C1 segment of cervical spinal cord (tissue), 14 donors: ENCODE measurements at regions not wholly inside any gene's neighbourhood (a gene's known extent, or its start where the extent isn't known, plus 50 kb on each side); places are given as distances from the start of the nearest gene placed in this dataset.

ENCODE experiments used
- DNase-seq, 14 donors: peaks; one replicate each; lab custom pipeline; 2025; lab: John Stamatoyannopoulos, UW

DNA sequence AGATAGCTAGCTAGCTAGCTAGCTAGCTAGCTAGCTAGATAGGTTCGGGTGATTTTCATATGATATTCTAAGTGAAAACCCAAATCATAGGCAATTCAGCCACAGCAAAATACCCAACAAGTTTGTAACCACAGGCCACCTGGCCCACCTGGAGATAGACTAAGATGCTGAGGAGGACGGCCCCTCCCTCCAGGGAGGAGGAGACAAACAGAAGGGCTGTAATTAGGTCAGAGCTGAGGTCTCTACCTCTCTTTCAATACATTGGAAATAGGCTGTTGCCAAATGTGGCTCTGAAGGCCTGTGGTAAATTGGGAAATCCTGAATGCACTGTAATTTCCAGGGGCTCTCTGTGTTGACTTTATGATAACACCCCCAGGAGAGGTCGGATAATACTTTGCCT, 382.2 kb downstream of the FGF9 start:
- DNase-seq, result no peak

DNA sequence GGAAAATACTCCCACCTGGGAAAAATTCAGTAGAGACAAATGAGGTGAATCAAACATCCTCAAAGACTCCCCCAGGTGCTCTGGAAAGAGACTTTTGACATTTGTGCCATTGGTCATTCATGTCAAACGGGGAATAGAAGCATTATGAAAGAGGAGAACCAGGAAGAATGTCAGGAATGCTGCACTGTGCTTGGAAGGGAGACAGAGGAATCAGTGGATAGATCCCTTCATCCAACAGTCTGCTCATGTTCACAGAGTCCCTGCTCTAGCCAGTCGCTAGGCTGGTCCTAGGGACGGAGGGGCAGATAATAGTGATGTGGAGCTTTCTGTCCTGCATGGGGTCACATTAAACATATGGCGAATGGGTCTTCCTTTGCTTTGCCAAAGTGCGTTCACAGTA, 384.4 kb downstream of the FGF9 start:
- no peak for DNase-seq

DNA sequence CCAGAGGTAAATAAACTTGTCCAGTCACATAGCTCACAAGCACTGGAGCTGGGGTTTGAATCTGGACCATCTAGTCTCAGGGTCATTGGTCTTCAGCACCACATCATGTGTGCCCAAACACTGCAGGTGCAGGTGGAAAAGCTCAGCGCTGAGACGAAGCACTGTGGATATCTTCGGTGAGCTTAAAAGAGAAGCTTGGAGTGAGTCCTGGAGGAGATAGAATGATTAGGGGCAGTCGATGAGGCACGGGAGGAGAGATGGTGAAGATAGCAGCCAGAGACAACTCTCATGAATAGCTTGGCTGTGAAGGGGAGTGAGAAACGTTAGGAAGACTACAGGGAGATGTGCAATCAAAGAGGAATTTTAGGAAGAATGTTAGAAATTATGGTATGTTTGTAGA, 389.3 kb downstream of the FGF9 start:
- DNase-seq, result no peak

DNA sequence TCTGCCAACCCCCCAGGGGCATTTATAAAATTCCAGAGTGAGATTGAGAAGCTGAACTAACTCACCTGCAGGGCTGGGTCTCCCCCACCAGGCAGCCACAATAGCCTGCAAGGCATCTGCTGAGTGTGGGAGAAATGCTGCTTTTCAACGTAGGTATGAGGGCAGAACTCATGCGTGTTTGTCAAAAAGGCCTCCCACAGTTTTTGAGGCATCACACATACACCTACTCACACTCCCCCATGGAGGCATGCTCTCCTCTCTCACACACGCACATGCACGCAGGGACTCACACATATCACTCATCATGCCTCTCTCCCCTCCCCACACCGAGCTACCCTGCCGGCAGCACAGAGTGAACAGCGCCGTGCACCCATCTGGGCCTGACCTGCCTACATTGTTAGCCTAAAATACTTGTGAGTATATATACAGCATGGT, 390.5 kb downstream of the FGF9 start:
- DNase-seq, result no peak

DNA sequence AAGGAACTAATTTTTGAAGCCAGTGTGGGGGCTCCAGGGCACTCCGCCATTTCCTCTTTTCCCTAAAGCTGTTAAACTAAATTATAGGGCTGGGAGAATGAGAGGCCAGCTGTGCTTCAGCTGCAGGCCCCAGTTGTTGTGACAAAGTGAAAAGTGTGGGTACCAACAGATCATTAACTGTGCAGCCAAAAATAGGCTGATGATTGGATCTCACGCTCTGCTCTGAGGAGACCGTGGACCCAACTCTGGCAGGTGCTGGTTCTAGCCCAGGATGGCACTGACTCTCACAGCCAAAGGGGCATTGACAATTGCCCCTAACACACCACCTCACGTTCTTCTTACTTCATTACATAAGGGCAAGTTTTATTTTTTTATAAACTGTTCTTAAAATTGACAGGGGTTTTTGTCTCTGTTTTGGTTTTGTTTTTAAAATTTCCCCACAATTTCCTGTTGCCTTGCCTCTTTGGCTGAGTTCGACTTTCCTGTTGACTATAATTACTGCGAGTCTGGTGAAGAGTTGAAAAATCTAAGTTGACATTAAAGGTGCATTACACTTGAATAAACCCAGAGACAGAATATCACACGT, 391.0 kb downstream of the FGF9 start:
- no peak for DNase-seq

DNA sequence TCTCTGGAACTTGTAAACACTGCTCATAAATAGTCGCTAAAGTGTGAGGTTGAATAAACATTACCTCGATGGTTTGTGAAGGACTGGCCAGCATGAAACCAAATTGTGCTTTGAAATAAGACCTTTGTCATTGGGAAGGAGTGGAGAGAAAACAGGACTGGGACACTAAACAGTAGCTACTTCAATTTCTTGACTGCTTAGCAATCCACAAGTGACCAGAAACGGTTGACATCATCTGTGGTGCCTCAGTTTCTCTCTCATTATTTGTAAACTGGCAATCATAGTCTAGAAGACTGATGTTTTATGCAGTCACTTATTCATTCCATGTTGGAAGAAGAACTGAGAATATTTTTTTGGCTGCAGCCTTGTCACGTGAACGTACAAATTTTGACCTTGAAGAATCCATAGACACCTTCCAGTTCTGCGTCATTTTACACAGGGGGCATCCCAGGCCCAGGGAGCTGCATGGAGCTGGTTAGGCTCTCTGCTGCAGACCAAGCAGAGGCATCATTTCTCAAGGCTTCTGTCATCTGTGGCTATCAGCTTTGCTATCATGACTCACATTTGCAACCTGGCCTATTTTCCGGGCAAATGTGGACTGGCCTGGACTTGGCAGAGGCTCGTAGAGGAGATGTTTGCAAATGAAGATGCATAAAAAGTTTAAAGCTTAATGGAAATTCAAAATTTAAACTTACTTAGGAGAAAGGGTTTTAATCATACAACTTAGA, 391.8 kb downstream of the FGF9 start:
- DNase-seq, result no peak

DNA sequence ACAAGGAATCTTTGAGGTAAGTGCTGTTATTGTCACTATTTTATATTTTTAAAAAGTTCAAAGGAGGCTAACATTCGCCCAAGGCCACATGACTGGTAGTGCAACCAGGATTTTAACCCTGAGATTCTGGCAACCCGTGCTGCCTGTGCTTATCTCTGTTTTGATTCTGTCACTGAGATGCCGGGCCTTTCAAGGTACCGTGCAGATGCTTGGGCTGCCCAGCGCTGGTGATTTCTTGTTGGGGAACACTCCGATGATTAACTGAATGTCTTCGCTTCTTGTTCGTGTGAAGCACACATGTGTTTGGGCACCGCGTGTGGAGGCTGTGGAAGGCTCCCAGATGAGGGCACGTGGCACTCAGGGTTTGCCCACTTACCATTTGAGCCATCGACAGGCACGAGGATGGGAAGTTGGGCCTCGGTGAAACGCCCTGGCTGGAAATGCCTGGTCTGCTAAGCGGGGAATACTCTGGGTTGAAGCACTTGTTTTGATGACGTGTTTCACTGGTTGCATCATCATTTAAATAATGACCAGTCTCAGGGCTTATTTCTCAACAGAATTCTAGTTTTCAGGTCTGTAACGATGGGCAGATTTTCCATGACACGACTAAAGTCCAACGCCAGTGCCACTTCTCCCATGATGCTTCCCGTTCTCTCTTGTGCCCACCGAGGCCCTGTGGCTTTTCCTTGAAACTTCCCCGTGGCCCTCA, 392.7 kb downstream of the FGF9 start:
- no peak for DNase-seq

DNA sequence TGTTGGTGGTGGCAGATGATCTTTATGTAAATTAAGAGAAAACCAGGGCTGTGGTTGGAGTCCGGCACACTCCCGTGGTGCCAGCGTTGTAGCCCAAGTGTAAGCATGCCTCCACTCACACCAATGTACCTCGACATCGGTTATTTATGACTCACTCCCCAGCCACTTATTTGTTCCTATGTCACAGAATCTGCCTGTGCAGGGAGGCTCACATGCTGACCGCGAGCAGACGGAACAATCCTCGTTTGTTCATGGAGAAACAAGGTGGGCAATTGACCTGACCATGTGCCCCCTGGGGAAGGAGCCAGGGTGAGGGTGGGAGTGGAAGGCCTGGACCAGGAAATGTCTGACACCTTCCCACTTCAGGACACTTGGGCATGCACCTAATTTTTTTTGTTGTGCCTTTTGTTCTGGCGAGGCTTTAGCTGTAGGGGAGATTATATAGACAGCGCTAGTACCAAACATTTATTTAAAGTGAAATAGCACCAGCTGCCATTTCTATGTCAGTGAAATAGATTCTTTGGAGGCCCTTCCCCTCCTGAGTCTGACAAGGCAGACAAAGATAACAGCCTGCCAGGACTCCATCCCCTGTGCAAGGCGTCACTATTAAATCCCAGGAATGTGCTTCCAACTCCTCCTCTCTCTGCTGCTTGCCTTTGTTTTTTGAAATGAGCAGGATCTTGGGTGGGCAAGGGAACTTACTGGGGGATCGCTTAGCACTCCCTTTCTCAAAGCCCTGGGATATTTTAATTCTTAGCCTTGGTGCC, 394.2 kb downstream of the FGF9 start:
- no peak for DNase-seq

DNA sequence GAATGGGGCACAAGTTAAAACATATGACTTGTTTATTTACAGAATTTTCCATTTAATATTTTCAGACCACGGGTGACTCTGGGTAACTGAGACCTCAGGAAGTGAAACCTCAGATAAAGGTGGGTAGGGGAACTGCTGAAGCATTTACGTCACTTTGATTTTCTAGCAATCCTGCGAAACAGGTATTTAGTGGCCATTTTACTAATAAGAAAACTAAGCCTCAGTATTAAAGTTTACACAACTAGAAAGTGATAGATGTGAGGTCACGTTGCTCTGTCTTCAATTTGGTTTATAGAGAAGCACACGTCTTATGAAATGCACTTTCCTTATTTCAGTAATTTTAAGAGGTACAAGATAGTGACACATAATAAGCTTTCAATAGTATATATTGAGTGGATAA, 402.8 kb downstream of the FGF9 start:
- no peak for DNase-seq

DNA sequence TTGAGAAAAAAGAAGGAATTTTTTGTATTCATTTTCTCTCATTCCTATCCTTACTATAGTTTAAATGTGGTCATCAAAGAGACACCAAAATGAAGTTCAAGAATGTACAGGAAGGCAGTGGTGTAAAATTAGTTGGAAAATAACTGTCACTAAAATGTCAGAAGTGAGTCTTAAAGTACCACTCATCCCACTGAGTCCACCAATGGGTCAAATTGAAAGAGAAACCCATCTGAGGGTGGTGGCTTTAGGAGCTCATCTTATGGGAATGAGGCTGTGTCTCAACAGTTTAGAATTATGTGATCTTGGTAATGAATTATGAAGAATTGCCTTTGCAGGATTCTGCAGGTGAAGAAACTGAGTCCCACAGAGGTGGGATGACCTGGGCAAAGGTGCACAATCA, 403.5 kb downstream of the FGF9 start:
- DNase-seq, result no peak

DNA sequence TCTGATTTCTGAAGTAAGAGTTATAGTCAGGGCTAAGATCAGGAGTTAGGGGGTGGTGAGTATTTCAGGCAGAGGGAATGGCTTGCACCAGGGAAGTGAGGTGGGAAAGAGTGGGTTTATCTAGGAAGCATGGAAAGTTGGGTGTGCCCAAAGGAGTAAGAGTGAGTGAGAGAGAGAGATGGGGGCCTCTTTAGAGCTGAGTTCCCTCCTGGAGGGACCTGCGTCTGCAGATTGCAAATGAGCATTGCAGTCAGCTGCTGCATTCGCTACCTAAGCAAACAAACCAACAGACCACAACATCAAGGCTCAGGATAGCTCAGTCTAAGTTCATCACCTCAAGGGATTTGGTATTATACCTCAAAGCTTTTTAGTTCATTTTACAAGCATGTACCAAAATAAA, 405.8 kb downstream of the FGF9 start:
- DNase-seq, result no peak

DNA sequence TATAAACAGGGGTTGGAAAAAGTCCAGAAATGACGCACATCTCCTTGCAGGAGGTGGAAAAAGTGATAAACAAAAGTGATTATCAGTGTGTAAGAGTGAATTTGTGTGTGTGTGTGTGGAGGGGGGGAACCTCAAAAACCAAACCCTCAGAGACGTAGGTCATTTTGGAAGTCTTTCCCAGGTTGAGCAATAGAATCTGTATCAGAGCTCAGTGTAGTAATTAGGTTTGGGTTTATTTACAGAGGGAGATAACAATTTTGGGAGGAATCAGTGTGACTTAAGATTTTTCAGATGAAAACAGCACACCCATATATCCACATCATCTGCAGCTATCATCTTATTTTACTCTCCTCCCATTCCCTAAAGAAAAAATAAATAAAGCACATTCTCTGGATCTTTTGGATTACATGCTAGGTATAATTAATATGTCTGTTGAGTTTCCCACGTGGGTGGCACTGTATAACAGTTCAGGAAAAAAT, 406.4 kb downstream of the FGF9 start:
- no peak for DNase-seq

DNA sequence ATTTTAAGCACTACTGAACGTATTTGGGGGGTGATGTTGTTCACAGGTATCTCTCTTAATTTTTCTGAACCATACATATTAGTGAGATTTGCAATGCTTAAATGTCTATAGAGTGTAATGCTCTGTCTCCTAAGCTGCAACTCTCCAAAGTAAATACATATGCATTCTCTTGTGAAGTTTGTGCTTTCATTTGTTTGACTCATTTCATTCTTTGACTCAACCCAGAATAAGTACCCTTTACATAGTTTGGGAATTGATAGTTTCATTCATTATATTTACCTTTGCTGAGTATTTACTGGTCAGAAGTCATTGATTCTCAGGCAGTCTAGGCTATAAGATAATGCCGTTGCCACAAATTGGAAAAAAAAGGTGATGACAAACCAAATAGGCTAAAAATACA, 406.9 kb downstream of the FGF9 start:
- no peak for DNase-seq

DNA sequence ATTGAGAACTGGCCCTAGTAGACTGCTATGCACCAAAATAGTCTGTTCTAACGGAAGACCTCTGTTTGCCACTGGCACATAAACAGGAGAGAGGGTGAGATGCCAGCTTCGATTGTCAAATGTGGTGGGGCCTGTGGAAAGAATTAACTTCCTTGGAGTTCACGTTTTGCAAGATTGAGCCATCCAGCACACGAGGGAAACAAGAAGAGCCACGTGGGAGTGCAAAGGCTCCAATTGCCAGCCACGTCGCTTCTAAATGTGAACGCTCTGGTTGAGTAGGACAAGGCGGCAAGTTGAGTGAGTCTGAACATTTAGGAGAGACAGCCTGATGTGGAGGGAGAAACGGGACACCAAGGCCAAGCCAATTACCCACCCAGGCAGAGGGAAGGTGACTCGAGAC, 409.1 kb downstream of the FGF9 start:
- DNase-seq, result no peak

DNA sequence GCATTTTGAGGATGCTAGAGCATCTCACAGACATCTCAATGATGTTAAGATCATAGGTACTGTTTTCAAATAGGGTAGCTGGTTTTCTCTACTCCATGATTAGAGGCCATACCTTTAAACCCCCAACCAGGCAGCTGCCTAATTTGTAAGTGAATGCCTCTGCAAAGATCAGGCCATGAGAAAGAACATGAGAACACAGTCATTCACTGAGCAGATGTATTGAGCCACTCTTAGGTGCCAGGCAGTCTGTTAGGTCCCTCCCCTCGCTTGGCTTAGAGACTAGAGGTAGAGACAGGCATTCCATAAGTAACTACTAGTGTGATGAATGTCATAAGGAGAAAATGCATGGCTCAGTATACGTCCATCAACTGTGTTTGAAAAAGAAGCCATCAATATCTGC, 410.0 kb downstream of the FGF9 start:
- DNase-seq, result no peak

DNA sequence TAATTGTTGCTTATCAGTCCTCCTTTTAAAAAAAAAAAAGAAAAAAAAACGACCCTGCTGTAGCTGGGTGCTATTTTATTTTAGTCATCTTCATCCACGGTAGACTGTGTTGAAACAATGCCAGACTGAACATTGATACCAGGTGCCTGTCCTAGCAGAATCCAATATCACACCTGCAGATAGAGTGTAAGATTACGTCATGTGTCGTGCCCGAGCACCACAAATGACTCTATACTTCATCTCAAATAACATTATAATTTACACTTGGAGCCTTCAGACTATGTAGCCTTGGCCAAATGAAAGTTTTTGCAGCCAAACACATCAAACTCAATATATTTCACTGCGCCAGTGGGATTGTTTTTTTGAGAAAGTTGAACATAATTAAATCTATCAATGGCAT, 410.6 kb downstream of the FGF9 start:
- DNase-seq, result no peak

DNA sequence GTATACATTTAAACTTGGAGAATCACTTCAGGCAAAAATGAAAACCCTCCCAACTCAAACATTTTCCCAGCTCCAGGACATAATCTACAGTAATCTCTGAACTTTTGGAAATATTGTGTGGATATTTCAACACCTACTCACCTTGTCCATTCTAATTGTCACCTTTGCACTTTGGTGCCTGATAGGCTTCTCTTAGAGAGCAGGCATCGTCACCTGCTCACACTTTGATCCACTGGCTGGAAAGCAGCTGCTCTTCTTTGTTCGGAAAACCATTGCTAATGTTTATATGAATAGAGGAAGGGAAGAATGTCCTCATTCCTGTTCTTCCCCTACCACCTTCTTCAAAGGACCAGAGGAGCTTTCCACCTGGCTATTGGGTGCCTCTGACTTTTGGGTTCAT, 411.2 kb downstream of the FGF9 start:
- no peak for DNase-seq

DNA sequence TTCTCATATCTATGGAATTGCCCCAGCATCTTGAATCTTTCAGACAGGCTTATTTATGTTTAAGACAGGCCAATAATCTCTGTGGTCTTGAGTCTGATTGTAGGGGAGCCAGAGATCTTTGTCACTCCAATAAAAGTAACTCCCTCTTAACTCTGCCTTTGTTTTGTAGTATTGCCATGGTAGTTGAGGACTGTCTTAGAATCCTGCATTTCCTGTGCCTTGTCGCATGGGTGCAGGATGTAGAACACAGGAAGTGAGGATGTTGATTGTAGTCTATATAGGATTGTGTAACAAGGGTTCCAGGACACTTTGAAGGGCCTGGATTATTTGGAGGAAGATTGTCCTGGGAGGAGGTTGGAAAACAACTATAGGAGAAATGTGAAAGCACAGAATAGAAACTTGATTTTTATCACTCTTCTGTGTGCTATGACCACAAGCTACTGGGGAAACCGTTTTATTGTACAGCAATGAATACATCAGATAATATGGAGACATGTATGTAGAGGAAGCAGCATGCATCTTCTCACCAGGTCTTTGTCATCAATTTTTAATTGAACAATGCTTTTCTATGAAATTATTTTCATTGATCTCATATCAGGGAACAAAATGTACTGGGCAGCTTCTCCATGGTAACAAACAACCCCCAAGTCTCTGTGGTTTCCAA, 411.7 kb downstream of the FGF9 start:
- no peak for DNase-seq

DNA sequence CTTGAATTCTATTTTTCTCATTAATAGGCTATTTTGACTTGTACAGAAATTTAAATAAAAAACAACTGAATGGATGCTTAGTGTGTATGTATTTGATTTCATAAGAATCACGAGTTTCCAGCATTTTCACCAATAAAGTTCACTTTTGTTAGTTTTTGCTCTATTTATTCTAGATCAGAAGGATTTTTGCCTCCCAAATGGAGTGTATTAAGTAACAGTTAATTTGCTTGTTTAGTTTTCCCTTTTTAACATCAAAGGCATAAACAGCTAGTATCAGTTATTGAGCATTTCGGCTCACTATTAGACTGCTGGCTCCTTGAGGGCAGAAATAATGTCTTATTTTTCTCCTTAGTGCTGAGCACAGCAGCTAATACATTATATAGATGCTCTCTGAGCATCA, 414.1 kb downstream of the FGF9 start:
- no peak for DNase-seq

DNA sequence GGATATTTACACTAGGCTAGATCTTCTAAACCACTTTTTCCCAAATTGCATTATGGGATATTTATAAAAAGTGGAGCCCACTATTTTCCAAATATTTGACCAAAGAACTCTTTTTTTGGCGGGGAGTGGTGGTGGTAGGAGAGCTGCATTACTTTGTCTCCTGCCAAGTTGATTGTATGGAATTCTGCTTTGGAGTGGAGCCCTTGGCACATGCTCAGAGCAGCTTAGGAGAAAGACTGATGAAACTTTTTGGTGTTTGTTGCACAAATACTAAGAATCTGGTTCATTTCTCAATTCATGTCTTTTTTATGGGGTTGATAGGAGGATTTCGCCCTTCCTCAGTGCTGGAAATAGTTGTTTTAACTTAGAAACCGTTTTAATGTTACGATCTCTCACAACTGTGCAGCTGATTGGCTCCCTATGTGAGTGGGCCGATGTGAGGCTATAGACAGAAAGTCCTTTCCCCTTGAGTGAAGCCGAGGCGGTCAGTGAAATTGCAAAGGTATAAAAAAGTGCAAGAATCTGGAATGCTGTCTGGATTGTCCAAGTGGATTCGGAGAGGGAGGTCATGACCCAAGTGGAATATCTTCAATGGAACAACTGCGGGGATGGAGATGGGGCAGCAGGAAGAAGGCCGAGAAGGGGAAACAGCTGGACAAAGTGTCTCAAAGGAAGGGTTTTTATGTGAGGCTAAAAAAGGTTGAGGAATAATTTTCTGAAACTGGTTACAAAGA, 415.9 kb downstream of the FGF9 start:
- DNase-seq, result no peak

DNA sequence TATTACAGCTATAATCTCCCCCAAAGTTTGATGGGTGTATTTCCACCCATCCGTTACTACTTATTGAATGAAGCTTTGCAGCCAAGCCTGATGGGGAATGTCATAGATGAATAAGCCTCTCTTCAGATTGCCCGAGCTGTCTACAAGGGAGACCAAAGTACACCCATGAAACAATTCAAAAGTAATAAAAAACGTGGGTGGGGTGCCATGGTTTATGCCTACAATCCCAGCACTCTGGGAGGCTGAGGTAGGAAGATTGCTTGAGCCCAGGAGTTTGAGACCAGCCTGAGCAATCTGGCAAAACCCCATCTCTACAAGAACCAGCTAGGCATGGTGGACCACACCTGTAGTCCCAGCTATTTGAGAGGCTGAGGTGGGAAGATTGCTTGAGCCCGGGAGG, 419.2 kb downstream of the FGF9 start:
- no peak for DNase-seq
